ENCODE measurements at regions not wholly inside any gene's neighbourhood (a gene's known extent, or its start where the extent isn't known, plus 50 kb on each side); places are given as distances from the start of the nearest gene placed in this dataset.
"Not testable (repeated sequence)": the region's sequence is repeated elsewhere in the genome, so short reads cannot be mapped to it uniquely, and the experiment has no call there.

DNA sequence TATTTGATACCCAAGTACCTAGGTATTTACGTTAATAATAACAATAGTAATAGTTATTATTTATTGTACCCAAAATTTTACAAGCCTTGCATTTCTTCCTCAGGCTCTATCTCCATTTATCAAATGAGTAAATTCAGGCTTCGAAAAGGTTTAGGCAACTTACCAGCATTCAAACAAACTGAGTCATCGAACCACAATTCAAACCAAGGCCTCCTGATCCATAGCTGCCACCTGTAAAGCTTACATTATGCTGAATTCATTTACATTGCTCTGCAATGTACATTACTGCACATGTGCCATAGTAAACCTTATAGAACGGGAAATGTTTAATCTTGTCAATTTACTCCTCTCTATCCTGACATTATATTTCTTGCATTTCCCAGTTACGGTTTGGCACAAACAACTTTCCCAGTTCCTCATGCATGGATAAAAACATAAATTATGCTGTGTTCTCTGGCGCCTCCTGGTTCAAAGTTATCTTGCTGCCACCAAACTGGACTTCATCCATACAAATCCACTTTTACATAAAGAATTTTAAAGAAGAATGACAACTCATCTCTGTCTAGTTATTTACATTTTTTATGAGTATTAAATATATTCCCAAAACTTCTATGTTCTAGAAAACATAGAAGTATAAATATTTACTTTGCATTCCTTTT, 360.6 kb upstream of the SOX9 start:
- peak; percentile 58 for DNase-seq (ENCODE audit: low spot score)

DNA sequence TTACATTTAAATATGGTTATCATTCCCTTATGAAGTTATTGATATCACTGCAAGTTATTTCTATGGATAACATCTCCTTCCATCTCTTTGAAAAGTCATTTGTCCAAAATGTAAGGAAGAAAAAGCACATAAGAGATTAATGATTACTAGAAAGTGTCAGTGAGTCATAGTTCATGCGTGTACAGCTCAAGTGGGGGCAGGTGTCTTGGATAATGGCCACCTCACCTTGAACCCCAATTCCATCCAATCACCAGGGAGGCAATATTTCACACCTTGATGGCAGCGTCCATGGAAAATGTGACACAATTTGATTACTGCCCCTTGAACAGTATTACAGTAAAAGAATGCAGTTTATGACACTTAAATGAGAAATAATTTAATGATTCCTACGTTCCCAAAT, 358.3 kb upstream of the SOX9 start:
- no peak for DNase-seq (ENCODE audit: low spot score)

DNA sequence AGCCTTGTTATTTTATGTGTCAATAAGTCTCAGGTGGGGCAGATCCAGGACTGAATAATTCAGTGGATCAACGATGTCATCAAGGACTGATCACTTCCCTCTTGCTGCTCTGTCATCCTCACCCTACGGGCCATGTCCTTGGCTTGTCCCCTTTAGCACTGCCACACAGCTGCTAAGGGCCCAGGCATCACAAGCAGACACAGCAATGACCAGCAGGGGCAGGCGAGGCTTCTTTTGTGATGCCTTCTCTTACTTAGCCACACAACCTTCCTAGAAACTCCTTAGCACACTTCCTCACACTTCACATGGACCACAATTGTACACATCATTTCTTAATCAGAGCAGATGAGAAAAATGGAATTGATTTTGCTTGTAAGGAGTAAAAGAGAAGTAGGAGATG, 356.3 kb upstream of the SOX9 start:
- DNase-seq (ENCODE audit: low spot score): peak; percentile 52

DNA sequence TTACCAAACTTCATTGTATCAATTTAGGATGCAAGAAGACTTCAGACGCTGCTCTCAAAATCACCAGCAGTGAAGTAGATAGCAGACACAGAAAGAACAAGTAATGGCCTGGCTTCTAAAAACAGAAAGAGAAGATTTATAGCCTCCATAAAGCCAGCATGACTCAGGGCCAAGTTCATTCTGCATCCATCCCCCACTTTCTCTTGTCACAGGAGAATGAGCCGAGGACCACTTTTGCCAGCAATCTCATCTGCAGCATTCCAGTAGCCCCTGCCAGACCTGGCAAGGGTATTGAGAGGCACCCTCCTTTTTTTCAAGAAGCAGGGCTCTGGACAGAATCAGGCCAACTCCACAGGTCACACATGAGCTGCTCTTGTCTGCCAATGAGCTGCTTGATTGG, 355.4 kb upstream of the SOX9 start:
- peak; percentile 76 for DNase-seq (ENCODE audit: low spot score)

DNA sequence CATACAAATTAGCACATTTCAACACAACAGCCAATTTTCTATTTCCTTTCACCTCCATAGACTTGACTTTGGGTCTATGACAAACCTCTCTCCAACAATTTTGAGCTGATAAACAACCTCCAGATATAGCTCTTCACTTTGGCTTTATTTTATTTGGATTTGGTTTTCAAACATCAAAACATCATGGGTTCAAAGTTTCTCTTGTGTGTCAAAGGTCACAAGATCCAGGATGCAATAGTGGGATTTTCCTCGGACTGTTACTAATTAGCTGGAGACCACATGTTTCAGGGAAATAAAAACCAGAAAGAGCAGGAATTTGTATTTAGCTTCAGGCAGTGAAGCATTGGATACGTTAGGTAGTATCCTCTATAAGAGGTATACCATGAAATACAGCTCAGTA, 351.0 kb upstream of the SOX9 start:
- no peak for DNase-seq (ENCODE audit: low spot score)

DNA sequence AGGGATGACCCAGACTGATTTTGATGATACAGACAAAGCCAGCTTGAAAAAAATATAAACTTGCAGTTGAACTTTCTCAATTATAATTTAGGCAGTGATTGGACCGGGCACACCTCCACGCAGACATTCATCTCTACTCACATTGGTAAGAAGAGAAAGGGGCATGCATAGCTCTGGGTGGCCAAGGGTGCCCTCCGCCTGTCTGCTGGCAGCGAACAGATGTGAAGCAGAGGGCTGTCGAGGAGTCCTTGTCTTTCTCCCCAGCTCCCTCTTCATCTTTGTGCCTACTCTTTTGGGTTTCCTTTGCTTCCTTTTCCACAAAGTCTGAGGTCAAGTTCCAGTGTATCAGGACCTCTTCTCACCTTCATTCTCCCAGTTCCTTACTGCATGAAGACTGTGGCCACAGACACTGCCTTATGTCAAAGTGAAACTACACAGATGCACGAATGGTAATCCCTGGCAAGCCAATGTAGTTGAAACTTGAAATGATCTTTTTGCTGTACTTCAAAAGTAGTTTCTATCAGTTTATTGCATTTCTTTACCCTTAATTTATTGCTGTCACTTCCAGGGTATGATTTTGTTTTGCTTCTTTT, 343.7 kb upstream of the SOX9 start:
- no peak for DNase-seq (ENCODE audit: low spot score)

DNA sequence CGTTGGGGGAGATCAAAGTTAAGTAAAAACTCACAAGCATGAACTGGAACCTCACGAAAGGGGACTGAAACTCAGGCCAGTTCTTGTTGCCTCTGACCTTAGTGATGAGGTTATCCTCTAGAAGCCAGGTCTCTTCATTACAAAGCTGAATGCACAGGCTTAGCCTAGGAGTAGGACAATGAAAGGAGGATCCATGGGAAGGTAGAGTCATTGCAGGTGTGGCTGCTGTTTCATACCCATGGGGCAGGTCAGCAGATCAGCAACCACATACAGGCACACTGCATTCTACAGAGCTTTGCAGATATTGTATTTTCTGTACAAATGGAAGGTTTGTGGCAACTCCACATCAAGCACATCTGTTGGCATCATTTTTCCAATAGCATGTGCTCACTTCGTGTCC, 341.3 kb upstream of the SOX9 start:
- DNase-seq (ENCODE audit: low spot score): no peak

DNA sequence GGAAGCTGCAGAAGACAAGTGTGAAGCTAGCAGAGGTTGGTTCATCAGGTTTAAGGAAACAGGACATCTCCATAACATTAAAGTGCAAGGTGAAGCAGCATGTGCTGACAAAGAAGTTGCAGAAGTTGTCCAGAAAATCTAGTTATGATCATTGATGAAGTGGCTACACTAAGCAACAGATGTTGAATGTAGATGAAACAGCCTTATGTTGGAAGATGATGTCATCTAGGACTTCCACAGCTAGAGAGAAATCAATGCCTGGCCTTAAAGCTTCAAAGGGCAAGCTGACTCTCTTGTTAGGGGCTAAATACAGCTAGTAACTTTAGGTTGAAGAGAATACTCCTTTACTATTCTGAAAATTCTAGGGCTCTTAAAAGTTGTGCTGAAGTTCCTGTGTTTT, 340.2 kb upstream of the SOX9 start:
- no peak for DNase-seq (ENCODE audit: low spot score)

DNA sequence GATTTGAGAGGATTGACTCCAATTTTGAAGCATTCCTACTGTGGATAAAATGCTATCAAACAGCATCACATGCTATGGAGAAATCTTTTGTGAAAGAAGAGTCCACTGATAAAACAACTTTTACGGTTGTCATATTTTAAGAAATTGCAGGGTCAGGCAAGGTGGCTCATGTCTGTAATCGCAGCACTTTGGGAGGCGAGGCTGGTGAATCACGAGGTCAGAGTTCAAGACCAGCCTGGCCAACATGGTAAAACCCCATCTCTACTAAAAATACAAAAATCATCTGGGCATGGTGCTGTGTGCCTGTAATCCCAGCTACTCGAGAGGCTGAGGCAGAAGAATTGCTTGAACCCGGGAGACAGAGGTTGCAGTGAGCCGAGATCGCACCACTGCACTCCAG, 338.8 kb upstream of the SOX9 start:
- DNase-seq (ENCODE audit: low spot score): not testable (repeated sequence)

DNA sequence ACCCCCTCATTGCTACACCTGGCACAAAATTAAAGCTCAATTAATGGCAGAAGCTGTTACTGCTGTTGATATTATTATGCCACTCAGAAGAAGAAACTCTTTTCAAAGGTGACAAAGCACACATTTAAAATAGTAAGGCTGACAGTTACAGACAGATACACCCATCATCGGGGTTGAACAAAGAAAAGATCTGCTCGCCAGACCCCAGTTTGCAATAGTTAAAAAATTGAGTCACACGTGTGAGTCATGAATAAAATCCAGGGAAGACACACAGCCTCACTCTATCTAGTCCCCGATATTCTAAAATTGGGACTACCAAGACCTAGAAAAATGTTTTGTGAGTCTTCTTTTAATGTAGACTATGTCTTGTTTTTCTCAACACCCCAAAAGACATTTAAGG, 330.0 kb upstream of the SOX9 start:
- DNase-seq (ENCODE audit: low spot score): peak; percentile 34

DNA sequence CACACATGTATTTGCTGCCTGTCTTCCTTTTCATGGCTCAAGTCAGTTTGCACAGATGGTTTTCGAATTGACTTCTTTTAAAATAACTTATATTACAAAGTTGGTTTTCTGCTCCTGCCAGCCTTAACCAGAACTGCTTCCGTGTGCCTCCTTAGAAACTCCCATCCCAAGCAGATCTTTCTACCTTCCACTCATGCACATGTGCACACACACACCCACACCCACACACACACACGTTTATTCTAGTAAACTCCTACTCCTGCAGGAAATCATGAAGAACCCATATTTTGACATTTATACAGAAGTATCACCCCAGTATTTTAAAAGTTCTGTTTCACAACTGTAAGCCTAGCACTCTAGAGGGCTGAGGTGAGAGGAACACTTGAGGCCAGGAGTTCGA, 329.5 kb upstream of the SOX9 start:
- DNase-seq (ENCODE audit: low spot score): no peak

DNA sequence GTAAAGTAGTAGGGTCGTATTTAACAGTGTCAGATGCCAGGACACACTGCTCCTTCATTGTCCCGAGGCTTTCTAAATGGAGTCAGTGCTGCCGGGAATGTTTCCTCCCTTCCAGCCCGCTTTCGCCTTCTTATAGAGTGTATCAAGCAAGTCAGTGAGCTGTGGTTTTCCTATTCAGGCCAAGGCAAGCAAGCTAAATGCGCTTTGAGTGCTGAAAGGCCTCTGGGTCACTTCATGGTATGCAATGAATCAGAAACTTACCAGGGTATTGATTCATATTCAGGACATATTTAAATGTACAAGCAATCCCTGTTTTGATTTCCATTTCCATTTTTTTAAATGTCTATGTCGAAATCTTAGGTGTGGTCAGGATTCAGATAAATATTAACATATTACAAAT, 327.9 kb upstream of the SOX9 start:
- no peak for DNase-seq (ENCODE audit: low spot score)

DNA sequence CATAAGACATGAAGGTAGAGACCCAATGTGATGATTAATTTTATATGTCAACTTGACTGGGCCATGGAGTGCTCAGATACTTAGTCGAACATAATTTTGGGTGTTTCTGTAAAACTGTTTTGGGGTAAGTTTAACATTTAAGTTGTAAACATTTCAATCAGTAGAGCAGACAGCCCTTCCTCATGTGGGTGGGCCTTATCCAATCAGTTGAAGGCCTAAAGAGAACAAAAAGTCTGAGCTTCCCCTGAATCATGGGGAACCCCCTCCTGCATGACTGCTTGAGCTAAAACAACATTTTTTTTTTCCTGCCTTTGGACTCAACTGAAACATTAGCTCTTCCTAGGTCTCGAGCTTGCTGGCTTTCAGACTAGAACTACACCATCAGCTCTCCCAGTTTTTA, 327.3 kb upstream of the SOX9 start:
- DNase-seq (ENCODE audit: low spot score): no peak

DNA sequence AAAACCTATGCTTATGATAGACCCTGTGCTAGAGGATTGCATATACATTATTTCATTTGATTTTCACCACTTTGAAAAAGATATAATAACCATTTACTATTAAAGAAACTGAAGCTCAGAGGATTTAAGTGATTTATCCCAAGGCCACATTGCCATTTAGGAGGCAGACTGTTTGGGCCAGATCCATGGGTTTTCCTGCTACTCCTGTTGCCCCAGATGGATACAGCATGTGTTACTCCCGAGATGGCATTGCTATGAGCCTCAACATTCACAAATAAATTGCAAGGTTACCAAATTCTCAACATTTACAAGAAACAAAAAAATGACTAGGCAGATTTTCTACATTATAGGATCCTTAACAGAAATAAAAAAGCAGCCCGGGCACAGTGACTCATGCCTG, 322.1 kb upstream of the SOX9 start:
- DNase-seq (ENCODE audit: low spot score): no peak

DNA sequence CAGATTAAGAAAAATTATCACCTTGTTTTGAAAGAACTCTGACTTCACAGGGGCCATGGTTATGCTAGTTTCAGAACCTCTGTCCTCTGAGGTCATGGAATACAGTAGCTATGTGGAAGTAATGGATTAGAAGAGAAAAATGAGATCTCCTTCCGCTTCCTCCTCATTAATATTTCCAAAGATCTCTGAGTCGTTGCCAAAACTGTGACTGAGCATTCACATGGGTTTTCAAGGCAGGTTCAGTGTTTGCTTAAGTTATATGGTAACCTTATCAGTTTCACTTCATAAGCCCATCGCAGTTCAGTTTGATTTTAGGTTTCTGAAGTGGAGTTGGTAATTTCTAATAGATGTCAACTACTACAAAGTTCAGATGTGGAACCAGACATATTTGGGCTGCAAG, 321.2 kb upstream of the SOX9 start:
- no peak for DNase-seq (ENCODE audit: low spot score)

DNA sequence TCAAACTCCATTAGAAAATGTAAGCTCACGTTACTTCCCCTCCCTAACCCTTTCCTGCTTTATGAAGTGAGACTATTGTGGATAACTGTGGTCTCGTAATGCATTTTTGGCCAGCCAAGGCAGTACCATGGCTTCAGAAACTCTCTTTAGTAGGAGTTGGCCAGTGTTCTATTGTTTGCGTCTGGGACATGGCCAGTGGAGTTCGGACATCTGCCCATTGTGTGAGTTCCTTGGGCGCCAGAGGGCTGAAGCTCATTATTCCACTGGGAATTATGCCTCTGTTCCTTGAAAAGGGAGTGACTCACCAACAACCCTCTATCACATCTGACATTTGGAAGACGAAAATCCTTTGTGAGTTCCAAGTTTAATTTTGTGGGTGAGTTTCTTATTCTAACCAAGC, 319.5 kb upstream of the SOX9 start:
- DNase-seq (ENCODE audit: low spot score): peak; percentile 81

DNA sequence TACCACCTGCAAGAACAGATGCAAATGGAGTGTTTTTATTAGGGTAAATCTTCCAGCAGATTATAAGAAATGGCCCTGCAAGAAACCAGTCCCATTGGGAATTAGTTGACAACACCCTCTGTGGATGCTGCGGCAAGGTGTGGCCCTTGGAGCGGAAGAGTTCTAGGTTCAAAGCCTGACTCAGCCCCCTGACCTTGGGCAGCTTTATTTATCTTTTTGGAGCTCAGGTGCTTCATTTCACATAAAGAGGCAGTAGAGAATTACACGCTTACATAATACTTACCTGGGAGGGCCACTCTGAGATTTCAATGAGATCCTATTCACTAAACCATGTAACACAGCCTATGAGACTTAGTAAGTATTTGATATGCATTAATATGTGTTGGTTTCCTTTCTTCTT, 318.2 kb upstream of the SOX9 start:
- DNase-seq (ENCODE audit: low spot score): no peak

DNA sequence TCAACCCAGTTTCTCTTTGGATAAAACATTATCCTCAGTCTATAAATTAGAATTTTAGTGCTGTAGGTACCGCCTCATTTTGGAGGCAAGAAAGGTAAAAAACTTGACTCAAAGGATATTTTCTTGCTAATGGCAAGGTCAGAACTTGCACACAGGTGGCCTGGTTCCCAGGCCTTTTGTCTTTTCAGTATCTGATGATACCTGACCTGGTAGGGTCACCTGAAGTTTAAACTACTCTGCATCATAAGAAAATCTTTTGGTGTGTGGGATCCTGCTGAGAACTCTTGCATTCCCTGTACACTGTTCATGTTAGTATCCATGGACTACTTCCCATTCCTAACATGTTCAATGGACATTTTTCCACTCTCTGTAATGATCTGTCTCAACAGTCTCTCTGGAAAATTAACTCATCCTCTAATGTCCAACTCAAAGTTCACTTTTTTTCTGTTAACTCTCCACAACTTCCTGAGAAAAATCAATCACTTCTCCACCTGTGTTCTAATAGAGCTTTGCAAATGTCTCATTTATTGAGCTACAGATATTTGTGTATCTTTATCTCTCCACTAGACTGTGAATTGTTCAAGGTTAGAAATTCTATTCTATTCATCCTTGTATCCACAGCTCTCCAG, 317.1 kb upstream of the SOX9 start:
- DNase-seq (ENCODE audit: low spot score): no peak

DNA sequence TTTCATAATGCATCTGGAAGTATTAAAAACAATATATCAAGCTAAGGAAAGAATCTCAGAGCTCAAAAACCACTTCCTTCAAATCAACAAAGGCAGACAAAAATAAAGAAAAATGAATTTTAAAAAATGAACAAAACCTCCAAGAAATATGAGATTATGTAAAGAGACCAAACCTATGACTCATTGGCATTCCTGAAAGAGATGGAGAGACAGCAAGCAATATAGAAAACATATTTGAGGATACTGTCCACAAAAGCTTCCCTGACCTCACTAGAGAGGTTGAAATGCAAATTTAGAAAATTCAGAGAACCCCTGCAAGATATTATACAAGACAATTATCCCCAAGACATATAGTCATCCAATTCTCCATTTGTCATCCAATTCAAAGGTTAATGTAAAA, 311.3 kb upstream of the SOX9 start:
- DNase-seq (ENCODE audit: low spot score): no peak

DNA sequence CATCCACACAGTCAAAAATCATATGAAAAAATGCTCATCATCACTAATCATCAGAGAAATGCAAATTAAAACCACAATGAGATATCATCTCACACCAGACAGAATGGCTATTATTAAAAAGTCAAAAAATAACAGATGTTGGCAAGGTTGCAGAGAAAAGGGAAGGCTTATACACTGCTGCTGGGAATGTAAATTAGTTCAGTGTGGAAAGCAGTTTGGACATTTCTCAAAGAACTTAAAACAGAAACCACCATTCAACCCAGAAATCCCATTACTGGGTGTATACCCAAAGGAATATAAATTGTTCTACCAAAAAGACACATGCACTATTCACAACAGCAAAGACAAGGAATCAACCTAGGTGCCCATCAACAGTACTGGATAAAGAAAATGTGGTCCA, 307.0 kb upstream of the SOX9 start:
- not testable (repeated sequence) for DNase-seq (ENCODE audit: low spot score)

DNA sequence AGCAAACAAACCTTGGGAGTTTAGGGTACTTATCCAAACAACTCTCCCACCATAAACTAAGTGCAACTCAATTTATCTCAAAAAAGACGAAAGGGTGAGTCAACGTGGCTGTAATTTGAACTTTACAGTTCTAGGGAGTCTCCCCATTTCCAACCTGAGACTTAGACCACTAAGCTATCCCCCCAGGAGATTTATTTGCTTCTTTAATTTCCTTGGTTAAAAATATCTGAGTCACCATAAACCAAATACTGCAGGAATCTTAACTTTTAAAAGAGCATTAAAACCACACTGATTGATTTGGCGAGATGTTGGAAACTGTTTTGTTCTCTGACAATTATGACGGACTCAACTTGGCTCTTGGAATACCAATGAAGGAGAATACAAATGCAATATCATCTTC, 299.3 kb upstream of the SOX9 start:
- peak; percentile 63 for DNase-seq (ENCODE audit: low spot score)

DNA sequence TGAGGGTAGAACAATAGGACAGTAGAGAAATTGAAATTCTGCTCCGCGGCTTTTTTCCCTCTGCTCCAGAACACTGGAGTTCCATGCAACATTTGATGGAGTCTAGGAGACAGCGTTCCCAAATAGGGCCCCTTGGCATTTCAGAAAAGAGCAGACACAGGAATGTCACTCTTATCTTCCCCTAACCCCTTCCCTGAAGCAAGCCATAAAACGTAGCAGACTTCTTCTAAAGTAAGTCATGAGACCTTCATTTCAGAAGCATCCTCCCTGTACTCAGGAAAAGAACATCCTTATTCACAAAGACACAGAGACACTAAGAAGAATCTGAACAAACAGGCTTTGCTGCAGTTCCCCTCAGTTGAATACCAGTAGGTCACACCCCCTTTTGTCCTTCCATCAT, 296.1 kb upstream of the SOX9 start:
- no peak for DNase-seq (ENCODE audit: low spot score)

DNA sequence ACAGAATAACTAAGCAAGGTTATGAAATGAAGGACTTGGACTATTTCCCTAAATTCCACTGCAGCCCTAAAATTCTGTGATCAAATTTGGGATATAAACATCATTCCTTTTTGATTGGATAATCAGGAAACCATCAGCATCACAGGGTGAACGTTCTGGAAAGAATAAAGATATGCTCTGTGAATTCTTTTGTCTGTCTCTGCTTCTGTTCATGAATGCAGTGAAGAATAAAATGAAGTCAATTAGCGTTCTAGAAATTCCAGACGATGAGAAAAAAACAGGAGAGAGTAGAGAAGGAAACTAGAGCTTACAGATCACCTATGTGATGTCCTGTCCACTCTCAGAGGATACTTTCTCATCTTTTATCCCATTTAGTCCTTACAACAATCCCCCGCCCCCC, 295.1 kb upstream of the SOX9 start:
- no peak for DNase-seq (ENCODE audit: low spot score)

DNA sequence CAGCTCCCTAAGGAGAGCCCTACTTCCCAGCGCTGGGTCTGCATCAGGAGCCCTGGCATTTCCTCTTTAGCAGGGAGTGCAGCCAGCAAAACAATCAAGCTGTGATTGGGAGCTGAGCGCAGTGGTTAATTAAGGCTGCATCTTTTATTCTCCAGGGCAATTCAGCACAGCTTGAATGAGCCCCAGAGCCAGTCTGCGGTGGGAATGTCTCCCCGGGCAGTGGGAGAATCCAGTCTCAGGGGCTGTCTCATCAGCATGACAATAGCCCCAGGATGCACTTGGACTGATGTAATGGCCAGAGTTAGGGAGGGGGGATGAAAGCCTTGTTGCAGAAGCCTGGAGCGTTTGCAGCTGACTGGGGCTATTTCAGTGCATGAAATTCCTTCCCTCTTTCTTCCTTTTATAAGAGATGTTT, 292.6 kb upstream of the SOX9 start:
- DNase-seq (ENCODE audit: low spot score): peak; percentile 81

Measured in A172 (cell line).